ENCODE measurements at regions not wholly inside any gene's neighbourhood (a gene's known extent, or its start where the extent isn't known, plus 50 kb on each side); places are given as distances from the start of the nearest gene placed in this dataset.
A peak's percentile ranks its signal among the peaks of the same experiment; 100 is the strongest.
"Not testable (repeated sequence)": the region's sequence is repeated elsewhere in the genome, so short reads cannot be mapped to it uniquely, and the experiment has no call there.

GRCh38 chr13:100810481-100810880 is 135.9 kb upstream of the TMTC4 start:
- DNase-seq, result no peak

DNA sequence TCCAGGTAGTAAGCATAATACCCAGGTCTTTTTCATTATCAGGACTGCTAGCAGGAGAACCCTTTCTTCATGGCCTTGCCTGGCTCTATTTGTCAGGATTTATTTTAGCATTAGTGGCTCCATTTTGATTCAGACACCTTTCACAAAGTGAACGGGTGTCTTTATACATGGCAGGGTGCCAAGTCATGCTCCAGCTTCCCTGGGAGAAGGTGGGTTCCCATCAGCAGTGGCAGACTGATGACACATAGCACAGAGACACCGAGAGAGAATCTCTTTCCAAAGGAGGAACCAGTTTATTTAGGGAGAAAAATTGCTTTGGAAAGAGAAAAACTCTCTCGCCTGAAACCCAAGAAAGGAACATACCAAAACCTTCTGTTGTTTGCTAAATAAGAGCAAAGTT is 135.3 kb upstream of the TMTC4 start:
- DNase-seq, result no peak

DNA sequence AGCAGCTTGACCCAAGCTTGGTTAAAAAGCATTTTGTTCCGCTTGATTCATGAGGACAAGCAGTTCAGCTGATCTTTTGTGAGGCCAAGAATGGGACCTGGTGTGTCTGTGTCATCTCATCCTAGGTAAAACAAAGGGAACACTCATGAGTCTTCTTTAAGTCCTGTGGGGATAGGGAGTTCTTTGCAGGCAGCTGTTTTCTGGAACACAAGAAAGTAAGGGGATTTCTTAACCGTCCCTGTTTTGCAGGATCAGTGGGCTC is 134.5 kb upstream of the TMTC4 start:
- DNase-seq, result no peak

GRCh38 chr13:100808330-100809128 is 133.9 kb upstream of the TMTC4 start:
- DNase-seq, result no peak

- DNase-seq, result no peak
Observed at GRCh38 chr13:100803091-100803490, 128.5 kb upstream of the TMTC4 start.

DNA sequence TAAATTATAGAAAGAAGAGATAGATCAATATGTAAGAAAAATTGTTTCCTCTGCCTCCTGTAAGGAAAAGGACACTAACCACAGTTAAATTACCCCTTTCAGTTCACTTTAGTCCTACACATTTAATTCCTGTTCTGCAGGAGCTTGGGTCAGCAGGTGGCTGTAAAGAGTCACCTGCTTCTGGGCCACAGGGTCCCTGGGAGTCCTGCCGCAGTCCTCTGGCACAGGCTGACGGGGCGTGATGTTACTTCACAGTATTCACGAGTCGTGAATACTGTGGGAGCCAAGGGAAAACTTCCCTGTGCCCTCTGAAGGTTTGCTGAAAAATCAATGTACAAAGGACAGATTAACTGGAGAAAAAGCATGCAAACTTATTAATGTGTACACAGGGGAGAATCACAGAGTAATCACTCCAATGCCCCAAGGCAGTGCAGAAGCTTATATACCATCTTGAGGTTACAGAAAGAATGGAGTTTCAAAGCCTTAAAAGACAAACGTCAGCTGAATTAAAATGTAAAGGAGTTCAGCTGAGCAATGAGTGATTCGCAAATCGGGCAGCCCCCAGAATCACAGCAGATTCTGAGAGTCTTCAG is 125.8 kb upstream of the TMTC4 start:
- no peak for DNase-seq

DNA sequence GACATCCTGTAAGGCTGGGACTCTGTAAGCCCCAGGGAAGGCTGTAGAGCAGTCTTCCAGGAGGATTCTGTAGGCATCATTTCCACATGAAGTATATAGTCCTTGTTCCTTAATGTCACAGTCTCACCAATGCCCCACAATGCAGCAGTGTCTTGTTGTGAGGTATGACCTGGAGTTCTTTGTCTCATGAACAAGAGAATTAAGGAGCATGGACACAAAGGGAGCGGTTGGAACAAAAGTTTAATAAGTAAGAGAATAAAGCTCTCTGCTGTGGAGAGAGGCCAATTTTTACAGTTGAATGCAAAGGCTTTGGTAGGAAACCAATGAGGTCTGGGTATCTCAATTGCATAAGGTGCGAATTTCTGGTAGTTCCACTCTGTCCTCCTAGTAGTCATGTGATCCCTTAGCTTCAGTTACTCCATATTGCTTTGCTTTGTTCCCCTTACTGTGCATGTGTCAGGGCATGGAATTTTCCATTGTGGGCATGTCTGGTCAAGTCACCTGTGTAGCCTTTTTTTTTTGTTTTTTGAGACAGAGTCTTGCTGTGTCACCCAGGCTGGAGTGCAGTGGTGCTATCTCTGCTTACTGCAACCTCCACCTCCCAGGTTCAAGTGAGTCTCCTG is 124.3 kb upstream of the TMTC4 start:
- DNase-seq, result no peak

- no peak for DNase-seq
Observed at GRCh38 chr13:100797921-100798320, 123.3 kb upstream of the TMTC4 start.

GRCh38 chr13:100796463-100796862 is 121.9 kb upstream of the TMTC4 start:
- no peak for DNase-seq

DNA sequence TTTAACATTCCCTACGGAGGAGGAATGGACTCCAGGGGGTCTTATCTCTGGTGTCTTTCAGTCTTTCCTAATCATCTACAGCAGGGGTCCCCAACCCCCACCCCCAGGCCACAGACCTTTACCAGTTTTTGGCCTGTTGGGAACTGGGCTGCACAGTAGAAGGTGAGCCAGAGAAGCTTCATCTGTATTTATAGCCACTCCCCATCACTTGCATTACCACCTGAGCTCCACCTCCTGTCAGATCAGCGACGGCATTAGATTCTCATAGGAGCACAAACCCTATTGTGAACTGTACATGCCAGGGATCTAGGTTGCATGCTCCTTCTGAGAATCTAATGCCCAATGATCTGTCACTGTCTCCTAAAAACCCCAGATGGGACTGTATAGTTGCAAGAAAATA is 120.0 kb upstream of the TMTC4 start:
- DNase-seq, result no peak

GRCh38 chr13:100790405-100790804 is 115.8 kb upstream of the TMTC4 start:
- no peak for DNase-seq

- DNase-seq, result no peak
Observed at GRCh38 chr13:100789968-100790367, 115.4 kb upstream of the TMTC4 start.

DNA sequence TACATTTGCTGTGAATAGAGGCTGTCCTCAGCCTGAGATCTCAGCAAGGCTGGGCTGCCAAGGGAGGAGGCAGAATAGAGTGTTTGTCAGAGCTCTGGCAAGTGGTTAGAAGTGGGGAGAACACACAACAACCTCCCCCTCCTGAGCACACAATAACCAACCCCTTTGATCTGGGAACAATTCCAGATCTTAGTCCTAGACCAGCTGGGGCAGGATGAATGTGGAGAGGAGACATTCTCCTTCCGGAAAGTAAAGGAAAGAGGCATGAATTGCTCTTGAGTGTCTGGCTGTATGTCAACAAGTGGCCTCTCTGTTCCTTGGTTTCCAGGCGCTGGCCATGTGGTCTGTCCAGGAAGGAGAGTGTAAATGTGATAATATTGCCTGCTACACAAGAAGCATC is 114.9 kb upstream of the TMTC4 start:
- peak; percentile 60 to 85 for DNase-seq

DNA sequence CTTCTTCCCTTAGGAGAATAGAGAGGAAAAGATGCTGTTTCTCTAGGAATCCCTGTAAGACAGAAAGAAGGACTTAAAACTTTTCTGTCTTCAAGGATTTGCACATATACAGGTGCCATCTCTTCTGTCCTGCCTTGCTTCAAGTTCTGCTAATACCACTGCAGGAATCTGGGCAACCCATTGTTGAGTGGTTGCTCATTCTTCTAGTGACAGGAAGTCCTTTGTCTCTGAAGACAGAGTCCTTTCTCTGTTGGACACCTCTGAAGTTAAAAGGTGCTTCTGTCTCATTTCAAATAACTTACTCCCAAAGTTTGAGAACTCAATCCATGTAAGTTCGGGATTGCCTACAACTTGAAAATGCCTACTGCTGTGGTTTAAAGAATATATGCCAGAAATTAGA is 114.4 kb upstream of the TMTC4 start:
- no peak for DNase-seq

DNA sequence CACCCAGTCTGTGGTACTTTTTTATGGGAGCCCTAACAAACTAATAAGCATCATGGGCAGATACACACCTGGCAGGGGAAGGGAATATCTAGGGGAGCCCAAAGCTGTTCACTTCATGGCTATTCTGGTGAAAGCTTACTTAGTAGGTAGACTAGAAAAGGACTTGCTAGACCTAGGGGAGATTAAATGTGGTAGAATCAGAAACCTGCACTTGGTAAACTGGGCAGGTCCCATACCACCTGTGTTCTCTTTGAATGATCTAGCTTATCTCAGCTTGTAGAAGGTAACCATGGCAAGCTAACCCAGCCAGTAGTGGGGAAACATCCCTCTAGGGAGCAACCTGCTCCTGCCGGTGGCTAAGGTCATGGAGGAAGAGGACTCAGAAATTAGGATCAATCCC is 113.9 kb upstream of the TMTC4 start:
- DNase-seq, result no peak

GRCh38 chr13:100787899-100788298 is 113.3 kb upstream of the TMTC4 start:
- DNase-seq, result no peak

GRCh38 chr13:100776686-100777085 is 102.1 kb upstream of the TMTC4 start:
- not testable (repeated sequence) for DNase-seq

GRCh38 chr13:100773923-100774663 is 99.5 kb upstream of the TMTC4 start:
- DNase-seq, result no peak

DNA sequence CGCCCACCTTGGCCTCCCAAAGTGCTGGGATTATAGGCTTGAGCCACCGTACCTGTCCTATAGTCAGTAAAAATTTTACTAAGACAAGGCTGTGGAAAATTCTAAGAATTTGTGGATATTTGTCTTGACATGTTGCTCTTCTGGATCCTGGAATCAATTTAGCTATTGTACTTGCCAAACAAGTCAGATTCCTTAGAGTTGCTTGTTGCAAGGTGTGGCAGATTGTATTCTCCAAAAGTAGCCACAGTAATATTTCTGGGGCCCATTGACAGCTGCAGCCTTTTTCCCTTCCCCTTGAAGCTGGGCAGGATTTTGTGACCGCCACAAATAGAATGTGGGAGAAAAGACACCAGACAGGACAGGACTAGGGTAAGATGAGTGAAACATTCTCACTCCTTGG is 98.8 kb upstream of the TMTC4 start:
- DNase-seq, result no peak

DNA sequence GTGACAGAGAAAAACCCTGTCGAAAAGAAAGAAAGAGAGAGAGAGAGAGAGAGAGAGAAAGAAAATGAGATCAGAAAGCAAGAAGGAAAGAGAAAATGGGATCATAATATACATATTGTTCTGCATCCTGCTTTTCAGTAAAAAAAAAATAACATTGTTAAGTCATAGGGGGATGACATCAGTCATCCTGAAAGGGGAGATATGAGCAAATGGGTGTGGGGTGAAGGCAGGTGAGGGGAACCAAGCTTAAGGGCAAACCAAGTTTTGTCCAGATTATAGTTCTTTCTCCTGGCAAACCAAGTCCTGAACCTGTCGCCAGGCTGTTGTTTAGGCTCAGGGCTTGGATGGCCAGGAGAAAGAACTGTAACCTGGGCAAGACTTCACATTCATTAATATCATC is 92.6 kb upstream of the TMTC4 start:
- DNase-seq, result no peak

- not testable (repeated sequence) for DNase-seq
Observed at GRCh38 chr13:100766570-100766969, 92.0 kb upstream of the TMTC4 start.

- DNase-seq, result no peak
Observed at GRCh38 chr13:100764937-100765336, 90.3 kb upstream of the TMTC4 start.

GRCh38 chr13:100762126-100762525 is 87.5 kb upstream of the TMTC4 start:
- DNase-seq, result not testable (repeated sequence)

DNA sequence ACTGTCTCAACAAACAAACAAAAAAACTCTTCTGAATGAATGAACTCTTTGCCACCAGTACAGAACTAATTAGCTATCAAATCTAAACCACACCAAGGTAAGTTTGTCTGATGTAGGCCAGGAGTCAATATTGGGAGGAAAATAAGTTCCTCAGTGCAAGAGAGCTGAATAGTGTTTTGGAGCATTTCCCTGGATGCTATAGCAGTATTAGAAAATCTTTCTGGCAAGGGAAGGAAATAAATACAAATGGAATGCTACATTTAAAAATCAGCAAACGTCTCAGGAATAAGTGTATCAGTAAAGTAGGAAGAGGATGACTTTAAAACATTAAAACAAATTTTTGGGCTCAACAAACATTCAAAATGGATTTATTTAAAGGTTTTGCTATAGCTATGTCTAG is 81.3 kb upstream of the TMTC4 start:
- DNase-seq, result no peak
